ENCODE measurements at regions not wholly inside any gene's neighbourhood (a gene's known extent, or its start where the extent isn't known, plus 50 kb on each side); places are given as distances from the start of the nearest gene placed in this dataset.
"Not testable (repeated sequence)": the region's sequence is repeated elsewhere in the genome, so short reads cannot be mapped to it uniquely, and the experiment has no call there.

- no peaks in the 10 kb centered on the region for H3K36me3 ChIP-seq (ENCODE audit: control insufficient read depth, low read length)
- no peaks in the 10 kb centered on the region for H3K9me2 ChIP-seq (replicated peaks; ENCODE audit: control insufficient read depth, low read length)
- no peaks in the 10 kb centered on the region for H3K27me3 ChIP-seq (ENCODE audit: control insufficient read depth, low read length)
- no peak overlapping the region for H3K4me2 ChIP-seq (ENCODE audit: low read length)
- no peak overlapping the region for H3K4me3 ChIP-seq (ENCODE audit: low read length)
- TF ChIP-seq EZH2phosphoT487 (IDR thresholded peaks at IDR 0.05; ENCODE audit: borderline replicate concordance, low read length) = no peak
- no peaks in the 10 kb centered on the region for H3K79me2 ChIP-seq (ENCODE audit: control insufficient read depth, low read length)
- no peaks in the 10 kb centered on the region for H4K20me1 ChIP-seq (ENCODE audit: control insufficient read depth, insufficient read depth, low read depth, low read length)
- H3F3A ChIP-seq (ENCODE audit: control insufficient read depth, insufficient read depth) = no peaks in the 10 kb centered on the region
- H3K9me3 ChIP-seq (ENCODE audit: control insufficient read depth, insufficient read depth, low read length) = no peaks in the 10 kb centered on the region
- no peaks in the 10 kb centered on the region for H3K4me1 ChIP-seq (ENCODE audit: control insufficient read depth, low read length)
- no peak overlapping the region for H3K27ac ChIP-seq (ENCODE audit: low read depth, low read length)
These were observed 429.7 kb downstream of the ARL4A start for GRCh38 chr7:13117103-13117502.

- H3K79me2 ChIP-seq (ENCODE audit: control insufficient read depth, low read length) = no peaks in the 10 kb centered on the region
- TF ChIP-seq EZH2phosphoT487 (IDR thresholded peaks at IDR 0.05; ENCODE audit: borderline replicate concordance, low read length) = no peak
- no peak for TF ChIP-seq CTCF (IDR thresholded peaks at IDR 0.05; ENCODE audit: low read depth, low read length, poor library complexity, severe bottlenecking)
- H3K9me2 ChIP-seq (replicated peaks; ENCODE audit: control insufficient read depth, low read length) = no peaks in the 10 kb centered on the region
- no peaks in the 10 kb centered on the region for H3K27me3 ChIP-seq (ENCODE audit: control insufficient read depth, low read length)
- no peak overlapping the region for H3K4me3 ChIP-seq (ENCODE audit: low read length)
- H3K27ac ChIP-seq (ENCODE audit: low read depth, low read length) = no peak overlapping the region
- no peaks in the 10 kb centered on the region for H3K9me3 ChIP-seq (ENCODE audit: control insufficient read depth, insufficient read depth, low read length)
- H3K36me3 ChIP-seq (ENCODE audit: control insufficient read depth, low read length) = no peaks in the 10 kb centered on the region
- no peaks in the 10 kb centered on the region for H3F3A ChIP-seq (ENCODE audit: control insufficient read depth, insufficient read depth)
- H3K4me1 ChIP-seq (ENCODE audit: control insufficient read depth, low read length) = no peaks in the 10 kb centered on the region
- no peak overlapping the region for H3K4me2 ChIP-seq (ENCODE audit: low read length)
- no peaks in the 10 kb centered on the region for H4K20me1 ChIP-seq (ENCODE audit: control insufficient read depth, insufficient read depth, low read depth, low read length)
These were observed 430.2 kb downstream of the ARL4A start for GRCh38 chr7:13117592-13117991.

- not testable (repeated sequence) for H3F3A ChIP-seq (ENCODE audit: control insufficient read depth, insufficient read depth); H3K36me3 ChIP-seq (ENCODE audit: control insufficient read depth, low read length); H3K27me3 ChIP-seq (ENCODE audit: control insufficient read depth, low read length); H3K9me3 ChIP-seq (ENCODE audit: control insufficient read depth, insufficient read depth, low read length); H4K20me1 ChIP-seq (ENCODE audit: control insufficient read depth, insufficient read depth, low read depth, low read length); H3K27ac ChIP-seq (ENCODE audit: low read depth, low read length); H3K4me2 ChIP-seq (ENCODE audit: low read length); H3K79me2 ChIP-seq (ENCODE audit: control insufficient read depth, low read length); H3K9me2 ChIP-seq (replicated peaks; ENCODE audit: control insufficient read depth, low read length); H3K4me1 ChIP-seq (ENCODE audit: control insufficient read depth, low read length); H3K4me3 ChIP-seq (ENCODE audit: low read length)
These were observed 437.2 kb downstream of the ARL4A start for GRCh38 chr7:13124629-13125028.

- no peaks in the 10 kb centered on the region for H3K79me2 ChIP-seq (ENCODE audit: control insufficient read depth, low read length)
- H3K4me2 ChIP-seq (ENCODE audit: low read length) = no peak overlapping the region
- H3K4me1 ChIP-seq (ENCODE audit: control insufficient read depth, low read length) = no peaks in the 10 kb centered on the region
- no peaks in the 10 kb centered on the region for H3K27me3 ChIP-seq (ENCODE audit: control insufficient read depth, low read length)
- no peaks in the 10 kb centered on the region for H3F3A ChIP-seq (ENCODE audit: control insufficient read depth, insufficient read depth)
- H4K20me1 ChIP-seq (ENCODE audit: control insufficient read depth, insufficient read depth, low read depth, low read length) = no peaks in the 10 kb centered on the region
- peaks cover 3% of the 10 kb centered on the region; the same call in 1 of the 2 replicates for H3K9me2 ChIP-seq (replicated peaks; ENCODE audit: control insufficient read depth, low read length)
- H3K4me3 ChIP-seq (ENCODE audit: low read length) = no peak overlapping the region
- no peak overlapping the region for H3K27ac ChIP-seq (ENCODE audit: low read depth, low read length)
- no peak for TF ChIP-seq CTCF (IDR thresholded peaks at IDR 0.05; ENCODE audit: low read depth, low read length, poor library complexity, severe bottlenecking)
- no peak for TF ChIP-seq EZH2phosphoT487 (IDR thresholded peaks at IDR 0.05; ENCODE audit: borderline replicate concordance, low read length)
- no peaks in the 10 kb centered on the region for H3K36me3 ChIP-seq (ENCODE audit: control insufficient read depth, low read length)
- H3K9me3 ChIP-seq (ENCODE audit: control insufficient read depth, insufficient read depth, low read length) = peaks cover 7% of the 10 kb centered on the region; the same call in 1 of the 2 replicates
These were observed 438.9 kb downstream of the ARL4A start for GRCh38 chr7:13126347-13126746.

Data from DOHH2 (cell line).